ENCODE measurements at regions not wholly inside any gene's neighbourhood (a gene's known extent, or its start where the extent isn't known, plus 50 kb on each side); places are given as distances from the start of the nearest gene placed in this dataset.
"Not testable (repeated sequence)": the region's sequence is repeated elsewhere in the genome, so short reads cannot be mapped to it uniquely, and the experiment has no call there.

- no peaks in the 10 kb centered on the region for H3K27me3 ChIP-seq (ENCODE audit: control insufficient read depth, insufficient read depth, low read length)
- ATAC-seq (no peak), DNase-seq (ENCODE audit: low read depth, low spot score) (no peak)
- intact Hi-C loops (cut with micrococcal nuclease; ENCODE audit: unreplicated experiment): no loop called here
- ChIA-PET CTCF (no interaction called here), POLR2A (no interaction called here)
- no TSS peak for BruUV-seq (replicated peaks)
- H3K9me3 ChIP-seq (ENCODE audit: control insufficient read depth, insufficient read depth, low read depth, low read length): no peaks in the 10 kb centered on the region
- in situ Hi-C loops (cut with HindIII; ENCODE audit: low pct_unique_long_range_greater_than_20kb, low sequenced_read_pairs): no loop called here
- peaks cover 29% of the 10 kb centered on the region for H3K4me1 ChIP-seq (ENCODE audit: control insufficient read depth, insufficient read depth, low read length)
- no peak overlapping the region for H3K4me3 ChIP-seq (ENCODE audit: low read depth in 2 of 2, low read length in 2 of 2)
- TF ChIP-seq, protein P1, sequence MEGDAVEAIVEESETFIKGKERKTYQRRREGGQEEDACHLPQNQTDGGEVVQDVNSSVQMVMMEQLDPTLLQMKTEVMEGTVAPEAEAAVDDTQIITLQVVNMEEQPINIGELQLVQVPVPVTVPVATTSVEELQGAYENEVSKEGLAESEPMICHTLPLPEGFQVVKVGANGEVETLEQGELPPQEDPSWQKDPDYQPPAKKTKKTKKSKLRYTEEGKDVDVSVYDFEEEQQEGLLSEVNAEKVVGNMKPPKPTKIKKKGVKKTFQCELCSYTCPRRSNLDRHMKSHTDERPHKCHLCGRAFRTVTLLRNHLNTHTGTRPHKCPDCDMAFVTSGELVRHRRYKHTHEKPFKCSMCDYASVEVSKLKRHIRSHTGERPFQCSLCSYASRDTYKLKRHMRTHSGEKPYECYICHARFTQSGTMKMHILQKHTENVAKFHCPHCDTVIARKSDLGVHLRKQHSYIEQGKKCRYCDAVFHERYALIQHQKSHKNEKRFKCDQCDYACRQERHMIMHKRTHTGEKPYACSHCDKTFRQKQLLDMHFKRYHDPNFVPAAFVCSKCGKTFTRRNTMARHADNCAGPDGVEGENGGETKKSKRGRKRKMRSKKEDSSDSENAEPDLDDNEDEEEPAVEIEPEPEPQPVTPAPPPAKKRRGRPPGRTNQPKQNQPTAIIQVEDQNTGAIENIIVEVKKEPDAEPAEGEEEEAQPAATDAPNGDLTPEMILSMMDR (IDR thresholded peaks at IDR 0.05): no peak
- TF ChIP-seq TCF7L2 (IDR thresholded peaks at IDR 0.05; ENCODE audit: low read depth, low read length) (no peak), POLR2AphosphoS5 (IDR thresholded peaks at IDR 0.05; ENCODE audit: low read depth, low read length) (no peak), SIN3A (IDR thresholded peaks at IDR 0.05; ENCODE audit: borderline replicate concordance, insufficient read depth, low read depth, low read length) (no peak)
- TF ChIP-seq, protein P2, sequence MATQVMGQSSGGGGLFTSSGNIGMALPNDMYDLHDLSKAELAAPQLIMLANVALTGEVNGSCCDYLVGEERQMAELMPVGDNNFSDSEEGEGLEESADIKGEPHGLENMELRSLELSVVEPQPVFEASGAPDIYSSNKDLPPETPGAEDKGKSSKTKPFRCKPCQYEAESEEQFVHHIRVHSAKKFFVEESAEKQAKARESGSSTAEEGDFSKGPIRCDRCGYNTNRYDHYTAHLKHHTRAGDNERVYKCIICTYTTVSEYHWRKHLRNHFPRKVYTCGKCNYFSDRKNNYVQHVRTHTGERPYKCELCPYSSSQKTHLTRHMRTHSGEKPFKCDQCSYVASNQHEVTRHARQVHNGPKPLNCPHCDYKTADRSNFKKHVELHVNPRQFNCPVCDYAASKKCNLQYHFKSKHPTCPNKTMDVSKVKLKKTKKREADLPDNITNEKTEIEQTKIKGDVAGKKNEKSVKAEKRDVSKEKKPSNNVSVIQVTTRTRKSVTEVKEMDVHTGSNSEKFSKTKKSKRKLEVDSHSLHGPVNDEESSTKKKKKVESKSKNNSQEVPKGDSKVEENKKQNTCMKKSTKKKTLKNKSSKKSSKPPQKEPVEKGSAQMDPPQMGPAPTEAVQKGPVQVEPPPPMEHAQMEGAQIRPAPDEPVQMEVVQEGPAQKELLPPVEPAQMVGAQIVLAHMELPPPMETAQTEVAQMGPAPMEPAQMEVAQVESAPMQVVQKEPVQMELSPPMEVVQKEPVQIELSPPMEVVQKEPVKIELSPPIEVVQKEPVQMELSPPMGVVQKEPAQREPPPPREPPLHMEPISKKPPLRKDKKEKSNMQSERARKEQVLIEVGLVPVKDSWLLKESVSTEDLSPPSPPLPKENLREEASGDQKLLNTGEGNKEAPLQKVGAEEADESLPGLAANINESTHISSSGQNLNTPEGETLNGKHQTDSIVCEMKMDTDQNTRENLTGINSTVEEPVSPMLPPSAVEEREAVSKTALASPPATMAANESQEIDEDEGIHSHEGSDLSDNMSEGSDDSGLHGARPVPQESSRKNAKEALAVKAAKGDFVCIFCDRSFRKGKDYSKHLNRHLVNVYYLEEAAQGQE (IDR thresholded peaks at IDR 0.05; ENCODE audit: insufficient read depth in 1 of 2, low read depth in 2 of 2, low read length in 1 of 2): no peak
- H3K27ac ChIP-seq (ENCODE audit: low read length): peak overlapping the region; percentile 71
- no peaks in the 10 kb centered on the region for H3K36me3 ChIP-seq (ENCODE audit: control insufficient read depth, insufficient read depth, low read length)
Measured at GRCh38 chr1:235051521-235051920, 77.1 kb downstream of the TOMM20 start.

DNA sequence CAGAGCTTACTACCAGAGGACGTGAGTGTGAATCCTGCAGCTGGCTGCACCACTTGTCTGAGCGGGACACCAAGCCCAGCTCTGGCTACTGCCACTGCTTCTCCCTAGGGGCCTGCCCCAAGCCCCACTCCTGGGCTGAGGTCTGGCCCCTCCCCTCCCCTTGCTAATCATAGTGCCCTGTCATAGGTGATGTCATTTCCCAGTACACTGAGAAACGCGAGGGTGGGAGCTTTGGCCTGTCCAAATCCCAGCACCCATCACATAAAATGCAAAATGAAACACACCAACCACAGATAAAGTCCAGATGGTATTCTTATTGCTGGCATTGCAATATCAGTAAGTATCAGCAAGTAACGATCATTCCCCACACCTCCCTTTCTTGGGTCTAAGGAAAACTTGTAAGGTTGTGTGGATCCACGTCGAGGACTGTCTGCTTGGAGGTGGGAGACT is 77.7 kb downstream of the TOMM20 start:
- H3K4me1 ChIP-seq (ENCODE audit: control insufficient read depth, insufficient read depth, low read length): peaks cover 29% of the 10 kb centered on the region
- ChIA-PET CTCF (no interaction called here), POLR2A (no interaction called here)
- no peak for DNase-seq (ENCODE audit: low read depth, low spot score)
- H3K36me3 ChIP-seq (ENCODE audit: control insufficient read depth, insufficient read depth, low read length): no peaks in the 10 kb centered on the region
- TF ChIP-seq SIN3A (IDR thresholded peaks at IDR 0.05; ENCODE audit: borderline replicate concordance, insufficient read depth, low read depth, low read length): no peak
- TF ChIP-seq, protein P1 (IDR thresholded peaks at IDR 0.05): no peak
- TF ChIP-seq, protein P2 (IDR thresholded peaks at IDR 0.05; ENCODE audit: insufficient read depth in 1 of 2, low read depth in 2 of 2, low read length in 1 of 2): no peak
- TF ChIP-seq POLR2AphosphoS5 (IDR thresholded peaks at IDR 0.05; ENCODE audit: low read depth, low read length): no peak
- no peak for TF ChIP-seq TCF7L2 (IDR thresholded peaks at IDR 0.05; ENCODE audit: low read depth, low read length)
- ATAC-seq: peak; percentile 18; the same call in 1 of the 2 replicates
- in situ Hi-C loops (cut with HindIII; ENCODE audit: low pct_unique_long_range_greater_than_20kb, low sequenced_read_pairs): no loop called here
- intact Hi-C loops (cut with micrococcal nuclease; ENCODE audit: unreplicated experiment): no loop called here
- H3K27me3 ChIP-seq (ENCODE audit: control insufficient read depth, insufficient read depth, low read length): no peaks in the 10 kb centered on the region
- H3K27ac ChIP-seq (ENCODE audit: low read length): peak overlapping the region; percentile 71
- H3K9me3 ChIP-seq (ENCODE audit: control insufficient read depth, insufficient read depth, low read depth, low read length): no peaks in the 10 kb centered on the region
- H3K4me3 ChIP-seq (ENCODE audit: low read depth in 2 of 2, low read length in 2 of 2): no peak overlapping the region
- BruUV-seq (replicated peaks): no TSS peak

GRCh38 chr1:235049716-235050378 is 78.8 kb downstream of the TOMM20 start:
- H3K9me3 ChIP-seq (ENCODE audit: control insufficient read depth, insufficient read depth, low read depth, low read length); H3K27me3 ChIP-seq (ENCODE audit: control insufficient read depth, insufficient read depth, low read length); DNase-seq (ENCODE audit: low read depth, low spot score); H3K4me3 ChIP-seq (ENCODE audit: low read depth in 2 of 2, low read length in 2 of 2); ATAC-seq; CTCF ChIA-PET; POLR2A ChIA-PET; BruUV-seq (replicated peaks); in situ Hi-C loops (cut with HindIII; ENCODE audit: low pct_unique_long_range_greater_than_20kb, low sequenced_read_pairs); H3K36me3 ChIP-seq (ENCODE audit: control insufficient read depth, insufficient read depth, low read length); intact Hi-C loops (cut with micrococcal nuclease; ENCODE audit: unreplicated experiment): not testable (repeated sequence)
- Histone ChIP-seq H3K4me1 (ENCODE audit: control insufficient read depth, insufficient read depth, low read length) (peaks cover 29% of the 10 kb centered on the region), H3K27ac (ENCODE audit: low read length) (peak overlapping the region; percentile 71)

Data from Panc1 (cell line).